HG03439 (cell line): ENCODE measurements at regions not wholly inside any gene's neighbourhood (a gene's known extent, or its start where the extent isn't known, plus 50 kb on each side); places are given as distances from the start of the nearest gene placed in this dataset.
"Not testable (repeated sequence)": the region's sequence is repeated elsewhere in the genome, so short reads cannot be mapped to it uniquely, and the experiment has no call there.

Experiments
- ATAC-seq: cut with Tn5 transposase; IDR thresholded peaks from one replicate; pipeline ENCODE4 v1.9.1; 2021; ENCODE audit warnings: mild to moderate bottlenecking, moderate library complexity; ENCODE audit not compliant: unreplicated experiment

GRCh38 chr4:26064009-26064408 is 150.0 kb downstream of the SMIM20 start:
- ATAC-seq = not testable (repeated sequence)

GRCh38 chr4:26065833-26066232 is 151.8 kb downstream of the SMIM20 start:
- ATAC-seq = no peak

GRCh38 chr4:26067035-26067434 is 153.0 kb downstream of the SMIM20 start:
- ATAC-seq = no peak

- ATAC-seq = no peak
Measured at GRCh38 chr4:26069218-26069617, 155.2 kb downstream of the SMIM20 start.

GRCh38 chr4:26071688-26072087 is 157.7 kb downstream of the SMIM20 start:
- ATAC-seq = no peak

- no peak for ATAC-seq
Measured at GRCh38 chr4:26073886-26074560, 160.0 kb downstream of the SMIM20 start.

- ATAC-seq = peak; percentile 71
Measured at GRCh38 chr4:26074712-26075430, 160.9 kb downstream of the SMIM20 start.

- ATAC-seq = peak; percentile 37
Measured at GRCh38 chr4:26075583-26075982, 161.6 kb downstream of the SMIM20 start.

- peak; percentile 74 for ATAC-seq
Measured at GRCh38 chr4:26076000-26076587, 162.1 kb downstream of the SMIM20 start.

GRCh38 chr4:26076896-26077295 is 162.9 kb downstream of the SMIM20 start:
- ATAC-seq = no peak

GRCh38 chr4:26077756-26078155 is 163.7 kb downstream of the SMIM20 start:
- no peak for ATAC-seq

GRCh38 chr4:26080870-26081628 is 167.0 kb downstream of the SMIM20 start:
- no peak for ATAC-seq

- no peak for ATAC-seq
Measured at GRCh38 chr4:26081795-26082498, 167.9 kb downstream of the SMIM20 start.

GRCh38 chr4:26082565-26082964 is 168.5 kb downstream of the SMIM20 start:
- ATAC-seq = no peak

GRCh38 chr4:26083987-26084386 is 170.0 kb downstream of the SMIM20 start:
- peak; percentile 56 for ATAC-seq

GRCh38 chr4:26084414-26084813 is 170.4 kb downstream of the SMIM20 start:
- ATAC-seq = no peak

- no peak for ATAC-seq
Measured at GRCh38 chr4:26085551-26085950, 171.5 kb downstream of the SMIM20 start.

GRCh38 chr4:26086621-26087441 is 172.8 kb downstream of the SMIM20 start:
- no peak for ATAC-seq

GRCh38 chr4:26088433-26088928 is 174.5 kb downstream of the SMIM20 start:
- ATAC-seq = peak; percentile 67

GRCh38 chr4:26093551-26093950 is 179.5 kb downstream of the SMIM20 start:
- no peak for ATAC-seq
